LNCaP clone FGC (cell line): ENCODE measurements at regions not wholly inside any gene's neighbourhood (a gene's known extent, or its start where the extent isn't known, plus 50 kb on each side); places are given as distances from the start of the nearest gene placed in this dataset.
A peak's percentile ranks its signal among the peaks of the same experiment; 100 is the strongest.

Experiments
- DNase-seq: peaks from one replicate; pipeline ENCODE4 v3.0.0-alpha.2; 2011; ENCODE audit warnings: low read depth
- H3K4me3 ChIP-seq: 2 replicates; pipeline ENCODE4 v1.5.1; 2011; ENCODE audit warnings: mild to moderate bottlenecking, low read depth, low read length, control low read depth
- CTCF ChIP-seq: IDR thresholded peaks from 2 replicates; pipeline ENCODE4 v1.5.1; 2012; ENCODE audit warnings: mild to moderate bottlenecking; ENCODE audit not compliant: control insufficient read depth, insufficient read depth; ENCODE audit errors: extremely low read depth

GRCh38 chr21:16932314-16932713 lies 580.5 kb upstream of the CXADR start:
- no peak for DNase-seq
- TF ChIP-seq CTCF = no peak
- no peak overlapping the region for H3K4me3 ChIP-seq

- H3K4me3 ChIP-seq = no peak overlapping the region
- peak; percentile 82 for TF ChIP-seq CTCF
- DNase-seq = no peak
These were observed 570.1 kb upstream of the CXADR start for GRCh38 chr21:16942703-16943102.

GRCh38 chr21:16943231-16943630 lies 569.6 kb upstream of the CXADR start:
- TF ChIP-seq CTCF = no peak
- H3K4me3 ChIP-seq = no peak overlapping the region
- DNase-seq = no peak

GRCh38 chr21:16945580-16945979 lies 567.3 kb upstream of the CXADR start:
- H3K4me3 ChIP-seq = no peak overlapping the region
- peak; percentile 50 for DNase-seq
- no peak for TF ChIP-seq CTCF

GRCh38 chr21:16956824-16957223 lies 556.0 kb upstream of the CXADR start:
- no peak for DNase-seq
- no peak for TF ChIP-seq CTCF

GRCh38 chr21:16965424-16965823 lies 547.4 kb upstream of the CXADR start:
- H3K4me3 ChIP-seq = no peak overlapping the region
- no peak for TF ChIP-seq CTCF
- DNase-seq = no peak

More at GRCh38 chr21:16956824-16957223, 556.0 kb upstream of the CXADR start:
- H3K4me3 ChIP-seq = no peak overlapping the region

- H3K4me3 ChIP-seq = no peak overlapping the region
- TF ChIP-seq CTCF = no peak
- peak; percentile 55 for DNase-seq
These were observed 544.4 kb upstream of the CXADR start for GRCh38 chr21:16968436-16968835.
